Hepatocyte (in vitro differentiated cells): ENCODE measurements at regions not wholly inside any gene's neighbourhood (a gene's known extent, or its start where the extent isn't known, plus 50 kb on each side); places are given as distances from the start of the nearest gene placed in this dataset.

ENCODE experiments used
- DNase-seq: peaks from one replicate; pipeline ENCODE4 v3.0.0-alpha.2; 2016; ENCODE audit warnings: low spot score
- H2AFZ ChIP-seq: fragments of 200-600 bp; sonication (generic); 2 replicates; pipeline ENCODE4 v1.6.0; 2016; ENCODE audit warnings: antibody characterized with exemption, mild to moderate bottlenecking
- H3K27ac ChIP-seq: fragments of 200-600 bp; sonication (generic); 2 replicates; pipeline ENCODE4 v1.5.1; 2016; ENCODE audit warnings: mild to moderate bottlenecking
- H3K27me3 ChIP-seq: fragments of 200-600 bp; sonication (generic); 2 replicates; pipeline ENCODE4 v1.6.1; 2016
- H3K36me3 ChIP-seq: fragments of 200-600 bp; sonication (generic); replicated peaks from 2 replicates; pipeline ENCODE4 v1.5.1; 2016; ENCODE audit warnings: low read depth; ENCODE audit not compliant: insufficient read depth
- H3K4me1 ChIP-seq: fragments of 200-600 bp; sonication (generic); 2 replicates; pipeline ENCODE4 v1.5.1; 2016; ENCODE audit warnings: mild to moderate bottlenecking, moderate library complexity; ENCODE audit not compliant: insufficient read depth
- H3K4me2 ChIP-seq: fragments of 200-600 bp; sonication (generic); 2 replicates; pipeline ENCODE4 v1.6.0; 2016
- H3K4me3 ChIP-seq: fragments of 200-600 bp; sonication (generic); 2 replicates; pipeline ENCODE4 v1.5.1; 2016; ENCODE audit warnings: mild to moderate bottlenecking
- H3K79me2 ChIP-seq: fragments of 200-600 bp; sonication (generic); 2 replicates; pipeline ENCODE4 v1.6.0; 2017; ENCODE audit warnings: mild to moderate bottlenecking
- H3K9me2 ChIP-seq: fragments of 200-600 bp; sonication (generic); replicated peaks from 2 replicates; pipeline ENCODE4 v1.6.0; 2017; ENCODE audit warnings: mild to moderate bottlenecking; ENCODE audit not compliant: insufficient read depth
- H3K9me3 ChIP-seq: fragments of 200-600 bp; sonication (generic); 2 replicates; pipeline ENCODE4 v1.5.1; 2016; ENCODE audit warnings: low read depth, mild to moderate bottlenecking
- H4K20me1 ChIP-seq: fragments of 200-600 bp; sonication (generic); 2 replicates; pipeline ENCODE4 v1.6.0; 2016; ENCODE audit warnings: mild to moderate bottlenecking; ENCODE audit not compliant: insufficient read depth, poor library complexity, severe bottlenecking
- CTCF ChIP-seq: fragments of 200-600 bp; sonication (generic); IDR thresholded peaks from 2 replicates; pipeline ENCODE4 v1.5.1; 2016; ENCODE audit warnings: antibody characterized with exemption, mild to moderate bottlenecking; ENCODE audit not compliant: poor library complexity
- EZH2 ChIP-seq: fragments of 200-600 bp; sonication (generic); IDR thresholded peaks from 2 replicates; pipeline ENCODE4 v1.6.1; 2016; ENCODE audit warnings: antibody characterized with exemption, mild to moderate bottlenecking, borderline replicate concordance
- EZH2phosphoT487 ChIP-seq: fragments of 200-600 bp; sonication (generic); IDR thresholded peaks from one replicate; pipeline ENCODE4 v1.6.1; 2018; ENCODE audit warnings: antibody characterized with exemption, mild to moderate bottlenecking, low read depth, moderate library complexity; ENCODE audit not compliant: unreplicated experiment, severe bottlenecking
- WGBS: methylation state at CpG from one replicate; pipeline ENCODE4 v1.1.6; 2016; ENCODE audit warnings: low lambda C conversion rate; ENCODE audit errors: missing lambda C conversion rate; 5-methylcytosine and 5-hydroxymethylcytosine counted together

- Histone ChIP-seq H3K4me2 (no peak overlapping the region), H3K79me2 (no peaks in the 10 kb centered on the region), H3K4me3 (no peak overlapping the region), H3K4me1 (no peaks in the 10 kb centered on the region), H4K20me1 (no peaks in the 10 kb centered on the region), H3K36me3 (no peaks in the 10 kb centered on the region), H3K27me3 (no peaks in the 10 kb centered on the region), H3K27ac (no peak overlapping the region), H2AFZ (no peak overlapping the region), H3K9me3 (no peaks in the 10 kb centered on the region), H3K9me2 (no peaks in the 10 kb centered on the region)
- TF ChIP-seq EZH2 (no peak), CTCF (no peak), EZH2phosphoT487 (no peak)
- DNase-seq, result no peak
Measured at GRCh38 chr21:19026911-19027310, 623.3 kb upstream of the TMPRSS15 start.

- Histone ChIP-seq H3K4me1 (no peaks in the 10 kb centered on the region), H3K4me3 (no peak overlapping the region), H3K9me2 (no peaks in the 10 kb centered on the region), H3K27ac (no peak overlapping the region), H3K4me2 (no peak overlapping the region), H4K20me1 (no peaks in the 10 kb centered on the region), H2AFZ (no peak overlapping the region), H3K27me3 (no peaks in the 10 kb centered on the region), H3K79me2 (no peaks in the 10 kb centered on the region), H3K36me3 (no peaks in the 10 kb centered on the region), H3K9me3 (no peaks in the 10 kb centered on the region)
- TF ChIP-seq EZH2 (no peak), CTCF (no peak), EZH2phosphoT487 (no peak)
- 74% methylated on average over 2 of the region's 2 CpGs for WGBS
- DNase-seq, result no peak
Measured at GRCh38 chr21:19029816-19030215, 626.2 kb upstream of the TMPRSS15 start.

- 92% methylated on average over 1 of the region's 1 CpG for WGBS
- no peak overlapping the region for H3K4me3 ChIP-seq
- no peak overlapping the region for H3K27ac ChIP-seq
- H3K27me3 ChIP-seq, result no peaks in the 10 kb centered on the region
- no peak for TF ChIP-seq CTCF
- TF ChIP-seq EZH2, result no peak
- no peak for TF ChIP-seq EZH2phosphoT487
- H3K36me3 ChIP-seq, result no peaks in the 10 kb centered on the region
- H4K20me1 ChIP-seq, result no peaks in the 10 kb centered on the region
- no peak for DNase-seq
- H2AFZ ChIP-seq, result no peak overlapping the region
- no peak overlapping the region for H3K4me2 ChIP-seq
- H3K4me1 ChIP-seq, result no peaks in the 10 kb centered on the region
- no peaks in the 10 kb centered on the region for H3K9me2 ChIP-seq
- H3K79me2 ChIP-seq, result no peaks in the 10 kb centered on the region
- H3K9me3 ChIP-seq, result no peaks in the 10 kb centered on the region
Measured at GRCh38 chr21:19031953-19032352, 628.4 kb upstream of the TMPRSS15 start.

- Histone ChIP-seq H3K9me2 (no peaks in the 10 kb centered on the region), H4K20me1 (no peaks in the 10 kb centered on the region), H2AFZ (no peak overlapping the region), H3K79me2 (no peaks in the 10 kb centered on the region), H3K36me3 (no peaks in the 10 kb centered on the region), H3K9me3 (no peaks in the 10 kb centered on the region), H3K4me2 (no peak overlapping the region), H3K4me1 (no peaks in the 10 kb centered on the region), H3K4me3 (no peak overlapping the region), H3K27ac (no peak overlapping the region), H3K27me3 (no peaks in the 10 kb centered on the region)
- WGBS, result 55% methylated on average over 4 of the region's 4 CpGs
- TF ChIP-seq EZH2 (no peak), CTCF (no peak), EZH2phosphoT487 (no peak)
- no peak for DNase-seq
Measured at GRCh38 chr21:19034041-19034440, 630.5 kb upstream of the TMPRSS15 start.
